HK-2 (cell line): ENCODE measurements at regions not wholly inside any gene's neighbourhood (a gene's known extent, or its start where the extent isn't known, plus 50 kb on each side); places are given as distances from the start of the nearest gene placed in this dataset.
"Not testable (repeated sequence)": the region's sequence is repeated elsewhere in the genome, so short reads cannot be mapped to it uniquely, and the experiment has no call there.

ENCODE experiments used
- DNase-seq: peaks from one replicate; pipeline ENCODE4 v3.0.0-alpha.2; 2018; ENCODE audit not compliant: unreplicated experiment

DNA sequence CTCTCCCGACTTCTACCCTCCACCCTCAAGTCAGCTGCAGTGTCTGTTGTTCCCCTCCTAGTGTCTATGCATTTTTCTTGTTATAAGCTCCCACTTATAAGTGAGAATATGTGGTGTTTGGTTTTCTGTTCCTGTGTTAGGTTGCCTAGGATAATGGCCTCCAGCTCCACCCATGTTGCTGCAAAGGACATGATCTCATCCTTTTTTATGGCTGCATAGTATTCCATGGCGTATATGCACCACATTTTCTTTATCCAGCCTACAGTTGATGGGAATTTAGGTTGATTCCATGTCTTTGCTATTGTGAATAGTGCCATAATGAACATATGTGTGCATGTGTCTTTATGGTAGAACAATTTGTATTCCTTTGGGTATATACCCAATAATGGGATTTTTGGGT lies 80.7 kb downstream of the SPTSSA start:
- DNase-seq: not testable (repeated sequence)

DNA sequence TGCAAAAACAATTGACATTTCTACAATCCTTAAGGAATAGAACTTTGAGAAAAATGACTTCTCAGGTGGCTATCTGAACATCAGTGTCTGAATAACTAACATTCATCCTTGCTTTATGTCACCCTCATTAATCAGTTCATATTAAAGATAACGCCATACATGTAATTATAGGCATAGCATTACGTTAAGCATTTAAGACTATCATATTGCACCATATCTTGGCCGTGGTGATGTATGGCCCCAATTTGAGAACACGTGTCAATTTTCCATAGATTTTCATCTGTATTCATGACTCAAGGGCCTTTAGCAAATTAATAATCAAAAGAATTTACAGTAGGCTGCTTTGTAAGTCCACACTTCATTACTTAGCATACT lies 81.6 kb downstream of the SPTSSA start:
- no peak for DNase-seq

DNA sequence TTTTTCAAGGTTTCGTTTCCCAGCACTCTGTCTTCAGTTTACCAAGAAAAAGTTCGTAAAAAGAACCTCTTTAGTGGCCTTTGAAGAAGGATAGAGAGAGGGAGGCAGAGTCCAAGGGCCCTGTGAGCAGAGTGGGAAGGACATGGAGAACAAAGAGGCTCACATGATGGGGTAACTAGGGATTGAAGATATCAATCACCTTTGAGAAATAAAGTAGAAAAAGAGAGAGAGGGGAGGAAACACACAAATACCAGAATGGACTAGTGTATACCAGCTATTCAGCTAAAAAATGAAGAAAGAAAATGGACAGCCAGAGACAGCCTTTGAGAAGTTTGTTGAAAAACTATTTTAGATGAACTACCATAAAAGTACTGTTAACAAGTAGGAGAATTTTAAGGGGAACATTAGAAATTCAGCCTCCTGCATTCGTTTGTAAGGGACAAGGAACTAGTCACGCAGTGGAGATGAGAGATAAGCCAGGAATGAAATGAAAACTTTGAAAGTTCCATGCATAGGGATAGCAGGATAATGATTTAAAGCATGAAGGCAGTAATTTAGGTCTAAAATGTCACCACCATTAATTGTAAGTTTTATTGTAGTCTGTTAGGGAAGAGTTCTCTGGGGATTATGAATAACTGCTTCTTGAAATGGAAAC lies 82.1 kb downstream of the SPTSSA start:
- DNase-seq: no peak

DNA sequence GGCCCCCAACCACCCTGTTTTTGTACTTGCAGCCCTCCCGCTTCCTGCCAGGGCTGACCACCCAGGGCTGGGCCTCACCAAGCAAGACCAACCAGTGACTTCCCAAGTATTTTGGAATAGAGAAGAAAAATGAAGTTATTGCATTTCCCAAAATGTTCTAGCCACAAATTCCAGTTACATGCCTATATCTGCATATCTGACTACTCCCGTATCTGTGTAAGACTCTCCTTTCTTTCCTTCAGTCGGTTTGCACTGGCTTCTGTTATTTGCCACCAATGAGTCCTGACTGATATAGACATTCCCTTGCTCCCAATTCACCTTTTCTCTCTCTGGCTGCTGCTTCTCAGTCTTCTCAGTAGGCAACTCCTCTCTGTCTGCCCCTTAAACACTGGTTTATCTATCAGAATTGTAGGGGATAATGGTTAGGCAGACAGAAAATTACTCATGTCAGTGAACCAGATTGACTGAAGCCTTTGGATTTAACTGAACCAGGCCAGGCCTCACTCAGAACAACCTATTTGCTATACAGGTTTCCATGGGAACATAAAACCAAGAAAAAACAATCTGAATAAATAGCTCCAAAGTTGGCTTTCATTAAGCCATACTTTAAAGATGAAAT lies 85.3 kb downstream of the SPTSSA start:
- no peak for DNase-seq

DNA sequence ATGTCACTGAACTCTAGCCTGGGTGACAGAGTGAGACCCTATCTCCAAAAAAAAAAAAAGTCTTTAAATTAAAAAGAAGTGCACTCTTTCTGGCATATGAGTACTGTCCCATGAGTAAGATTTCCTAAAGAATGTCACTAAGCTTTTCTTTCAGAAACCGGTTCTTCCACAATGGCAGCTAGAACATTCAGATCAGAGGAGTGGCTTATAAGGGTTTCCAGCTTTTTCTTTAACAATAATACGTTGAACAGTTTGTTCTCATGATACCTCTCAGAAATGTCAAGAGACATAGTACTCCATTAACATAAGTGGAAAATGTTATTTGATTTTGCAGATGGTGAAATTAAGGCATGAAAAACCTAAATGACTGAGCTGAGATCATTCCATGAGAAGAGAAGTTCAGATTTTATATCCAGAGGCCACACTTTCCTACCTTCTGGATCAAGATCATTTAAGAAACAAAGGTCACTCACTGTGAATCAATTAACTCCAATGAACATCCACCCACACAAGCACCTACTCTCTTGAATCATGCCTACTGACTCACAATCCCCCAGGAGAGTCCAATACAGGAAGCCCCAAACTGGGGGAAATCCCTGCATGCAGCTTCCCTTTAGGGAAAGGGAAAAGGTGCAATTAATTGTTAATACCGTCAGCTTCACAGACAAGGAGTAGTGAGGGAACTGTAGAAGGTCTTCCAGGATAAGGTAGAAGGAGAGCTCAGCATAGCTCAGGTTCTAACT lies 86.9 kb downstream of the SPTSSA start:
- no peak for DNase-seq

DNA sequence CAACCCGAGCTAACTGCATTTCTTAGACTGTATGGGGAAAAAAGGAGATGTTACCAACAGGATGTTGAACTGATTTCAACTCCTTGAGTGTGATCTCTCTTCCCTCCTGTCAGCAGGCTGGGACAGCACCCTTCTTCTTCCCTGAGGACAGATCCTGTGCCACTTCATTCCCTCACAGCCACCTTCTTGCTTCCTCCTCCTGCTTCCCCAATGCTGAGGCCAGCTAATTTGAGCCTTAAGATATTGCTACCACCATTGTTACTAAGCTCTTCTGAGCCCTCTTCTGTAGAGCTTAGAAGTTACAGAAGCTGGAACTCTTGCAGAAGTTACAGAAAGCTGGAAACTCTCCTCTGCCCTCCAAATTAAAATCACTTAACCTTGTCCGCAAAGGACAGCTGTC lies 88.8 kb downstream of the SPTSSA start:
- no peak for DNase-seq

DNA sequence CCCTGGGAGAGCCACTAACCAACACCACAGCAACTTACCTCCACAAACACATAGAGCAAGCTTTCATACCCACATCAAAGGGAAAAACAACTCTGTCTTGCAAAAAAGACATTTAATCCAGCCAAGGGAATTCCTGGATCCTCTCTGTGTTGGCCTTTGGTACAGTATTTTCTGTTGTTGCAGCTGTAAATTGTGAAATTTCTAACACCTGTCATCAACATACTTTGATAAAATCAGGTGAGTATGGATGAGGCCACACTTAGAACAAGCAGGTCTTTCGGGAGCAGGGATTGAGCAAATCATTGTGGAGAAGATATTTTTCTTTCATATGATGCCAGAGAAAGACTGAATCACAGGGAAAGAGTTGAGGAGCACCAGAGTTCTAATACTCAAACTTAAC lies 89.3 kb downstream of the SPTSSA start:
- DNase-seq: no peak

DNA sequence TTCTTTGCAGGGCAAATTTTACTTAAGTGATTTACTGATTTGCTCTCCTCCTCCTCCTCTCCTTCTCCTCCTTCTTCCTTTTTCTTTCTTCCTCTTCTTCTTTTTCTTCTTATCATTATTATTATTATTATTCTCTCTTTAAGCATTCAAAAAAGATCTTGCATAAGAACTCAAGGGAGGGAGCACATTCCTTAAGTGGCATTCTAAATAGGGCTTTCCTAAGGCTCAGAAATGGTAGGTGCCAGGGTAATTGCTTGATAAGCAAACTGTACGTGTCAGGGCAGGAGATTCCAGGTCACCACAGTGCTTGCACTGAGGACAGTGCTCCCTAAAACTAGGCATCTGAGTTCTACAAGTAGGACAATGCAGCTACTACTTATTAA lies 92.4 kb downstream of the SPTSSA start:
- no peak for DNase-seq

DNA sequence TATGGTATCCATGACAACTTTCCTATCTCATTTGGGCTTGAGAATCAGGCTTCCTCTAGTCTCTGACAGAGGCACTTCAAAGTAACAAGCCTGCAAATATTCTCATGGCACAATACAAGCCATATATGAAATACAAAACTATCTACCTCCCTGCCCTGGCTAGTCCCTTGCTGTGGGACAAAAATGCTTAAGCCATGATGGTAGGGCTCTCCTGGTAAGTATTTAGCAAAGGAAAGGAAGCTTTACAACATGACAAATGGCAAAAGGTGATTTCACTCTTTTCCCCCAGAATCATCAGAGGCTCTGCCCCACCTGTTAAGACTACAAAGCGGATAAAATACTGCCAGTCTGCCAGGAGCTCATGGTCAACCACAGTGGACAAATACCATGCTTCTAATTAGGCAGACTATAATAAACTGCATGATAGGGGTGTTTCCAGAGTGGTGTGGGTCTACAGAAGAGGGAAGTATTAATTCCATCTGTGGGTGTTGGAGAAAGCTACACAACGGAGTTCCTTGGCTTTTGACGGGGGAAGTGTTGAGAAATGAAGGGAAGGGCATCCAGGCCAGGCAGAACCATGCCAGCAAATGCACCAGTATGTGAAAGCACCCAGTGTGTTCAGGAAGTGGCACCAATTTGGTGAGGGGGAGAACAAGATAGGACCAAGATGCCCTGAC lies 92.9 kb downstream of the SPTSSA start:
- DNase-seq: no peak

DNA sequence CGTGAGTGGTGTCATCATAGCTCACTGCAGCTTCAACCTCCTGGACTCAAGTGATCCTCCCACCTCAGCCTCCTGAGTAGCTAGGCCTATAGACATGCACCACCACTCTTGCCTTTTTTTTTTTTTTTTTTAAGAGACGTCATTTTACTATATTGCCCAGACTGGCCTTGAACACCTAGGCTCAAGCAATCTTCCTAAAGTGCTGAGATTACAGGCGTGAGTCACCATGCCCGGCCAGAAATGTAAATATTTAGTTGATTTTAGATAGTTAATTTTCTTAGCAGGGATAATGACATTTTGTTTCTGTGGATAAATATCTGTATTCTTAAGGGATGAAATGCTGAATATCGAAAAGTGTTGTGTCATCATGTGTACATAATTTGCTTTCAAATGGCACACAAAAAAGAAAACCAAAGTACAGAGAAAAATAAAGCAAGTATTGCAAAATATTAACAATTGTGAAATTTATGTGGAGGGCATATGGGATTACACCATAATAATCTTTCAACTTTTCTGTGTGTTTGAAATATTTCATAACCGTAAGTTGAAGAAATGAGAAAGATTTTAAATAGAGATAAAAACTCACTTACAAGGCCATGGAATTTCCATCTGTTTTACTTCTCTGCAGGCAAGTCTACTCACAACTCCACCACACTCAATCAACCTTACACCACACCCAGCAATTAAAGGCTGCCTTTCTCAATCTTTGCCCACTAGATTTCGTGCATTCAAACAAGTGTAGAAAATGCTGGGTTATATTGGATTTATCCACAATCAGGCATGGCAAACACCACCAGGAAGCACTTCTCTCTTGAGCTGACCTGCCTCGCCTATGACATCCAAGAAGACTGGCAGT lies 93.7 kb downstream of the SPTSSA start:
- DNase-seq: no peak

DNA sequence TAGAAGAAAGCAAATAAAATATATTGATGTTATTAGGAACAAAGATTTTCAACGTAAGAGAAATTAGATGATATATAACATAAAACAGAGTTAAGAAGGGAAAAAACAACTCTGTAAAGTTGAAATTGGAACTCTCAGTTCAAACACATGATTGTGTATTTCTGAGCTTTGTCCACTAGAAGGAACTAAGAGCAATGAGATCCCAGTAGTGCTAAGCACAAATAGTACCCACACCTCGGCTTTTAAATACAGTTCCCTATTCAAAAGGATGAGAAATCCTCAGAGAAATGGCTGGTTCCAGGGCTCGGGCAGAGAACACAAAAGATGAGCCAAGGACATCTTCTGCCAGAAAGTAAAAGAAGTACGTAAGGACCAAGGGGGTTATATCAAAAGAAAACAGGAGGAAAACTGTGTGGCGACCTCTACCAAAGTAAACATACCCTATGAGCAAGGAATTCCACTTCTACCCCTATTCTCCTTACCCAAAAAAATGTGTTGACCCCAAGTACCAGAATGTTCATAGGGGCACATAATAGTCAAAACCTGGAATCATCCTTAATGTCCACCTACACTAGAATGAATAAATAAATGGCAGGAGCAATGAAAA lies 96.6 kb downstream of the SPTSSA start:
- DNase-seq: no peak

DNA sequence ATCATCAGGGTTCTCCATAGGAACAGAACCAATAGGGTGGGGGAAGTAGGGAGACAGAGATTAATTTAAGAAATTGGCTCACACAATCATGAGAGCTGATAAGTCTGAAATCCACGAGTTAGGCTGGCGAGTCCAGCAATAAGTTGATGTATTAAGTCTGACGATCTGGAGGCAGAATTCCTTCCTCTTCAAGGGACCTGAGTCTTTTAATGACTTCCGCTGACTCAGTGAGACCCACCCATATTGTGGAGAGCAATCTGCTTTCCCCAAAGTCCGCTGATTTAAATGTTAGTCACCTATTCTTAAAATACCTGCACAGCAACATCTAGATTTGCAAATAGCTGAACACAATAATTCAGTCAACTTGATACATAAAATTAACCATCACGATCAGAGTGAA lies 97.8 kb downstream of the SPTSSA start:
- DNase-seq: no peak

DNA sequence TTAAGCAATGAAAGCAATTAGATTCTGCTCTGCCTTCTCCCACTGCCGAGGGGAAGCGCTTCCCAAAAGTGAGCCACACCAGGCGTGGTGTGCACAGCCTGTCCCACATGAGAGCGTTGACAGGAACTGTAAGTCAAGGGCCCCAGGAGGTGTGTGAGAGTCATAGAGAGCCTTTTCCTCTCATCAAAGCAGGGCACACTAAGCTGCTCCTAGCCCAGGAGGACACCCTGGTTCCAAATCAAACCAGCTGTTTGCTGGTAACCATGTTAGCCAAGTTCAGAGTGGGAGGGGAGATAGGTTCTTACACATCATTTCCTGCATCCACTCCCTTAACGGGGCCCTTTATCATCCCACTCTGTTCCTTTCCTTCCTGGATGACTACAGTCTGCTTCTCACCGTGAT lies 98.3 kb downstream of the SPTSSA start:
- no peak for DNase-seq

DNA sequence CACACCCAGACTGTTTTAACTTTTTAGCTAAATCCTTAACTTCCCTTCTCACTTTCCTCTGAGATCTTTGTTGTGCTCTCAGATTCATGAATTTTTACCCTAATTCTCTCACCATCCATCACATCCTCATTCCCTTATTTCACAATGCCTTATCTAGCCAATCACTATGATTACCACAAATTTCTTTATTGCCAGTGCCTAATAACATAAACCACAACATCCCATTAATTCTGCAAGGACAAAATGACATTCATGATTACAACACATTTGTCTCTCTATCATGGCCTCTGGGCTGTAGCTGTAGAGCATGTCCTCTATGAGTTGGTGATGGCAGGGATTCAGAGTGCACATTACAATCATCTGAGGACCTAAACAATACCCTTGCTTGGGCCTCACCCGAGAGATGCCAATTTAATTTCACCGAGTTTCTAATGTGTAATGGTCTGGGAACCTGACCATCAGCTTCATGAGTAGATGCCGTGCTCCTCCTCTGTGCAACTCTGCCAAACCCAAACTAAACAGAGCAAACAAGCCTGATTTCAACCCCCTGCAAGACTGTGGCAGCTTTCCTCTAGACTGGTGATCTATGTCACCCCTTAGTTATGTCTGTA lies 99.3 kb downstream of the SPTSSA start:
- no peak for DNase-seq

DNA sequence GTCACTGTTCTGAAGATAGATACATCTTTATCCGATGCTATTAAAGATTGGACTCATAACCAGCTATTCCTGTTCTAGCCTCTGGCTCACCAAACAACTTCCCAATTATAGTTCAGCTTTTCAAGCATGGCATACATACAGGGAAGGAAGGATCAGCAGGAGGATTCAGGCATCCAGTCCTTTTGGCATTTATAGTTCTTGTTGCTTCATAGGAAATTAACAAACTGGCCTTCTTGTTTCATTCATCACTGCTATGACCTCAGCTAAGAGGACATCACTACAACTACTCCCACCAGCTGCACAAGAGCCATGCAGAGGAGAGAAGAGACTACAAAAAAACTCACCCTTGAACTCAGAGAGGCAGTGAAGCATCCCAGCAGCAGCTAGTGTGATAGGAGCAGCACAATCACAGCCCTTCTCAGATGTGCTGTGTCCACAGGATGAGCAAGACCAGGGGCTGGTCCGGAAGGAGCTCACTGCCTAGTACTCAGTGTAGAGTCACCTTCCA lies 100.5 kb downstream of the SPTSSA start:
- no peak for DNase-seq

DNA sequence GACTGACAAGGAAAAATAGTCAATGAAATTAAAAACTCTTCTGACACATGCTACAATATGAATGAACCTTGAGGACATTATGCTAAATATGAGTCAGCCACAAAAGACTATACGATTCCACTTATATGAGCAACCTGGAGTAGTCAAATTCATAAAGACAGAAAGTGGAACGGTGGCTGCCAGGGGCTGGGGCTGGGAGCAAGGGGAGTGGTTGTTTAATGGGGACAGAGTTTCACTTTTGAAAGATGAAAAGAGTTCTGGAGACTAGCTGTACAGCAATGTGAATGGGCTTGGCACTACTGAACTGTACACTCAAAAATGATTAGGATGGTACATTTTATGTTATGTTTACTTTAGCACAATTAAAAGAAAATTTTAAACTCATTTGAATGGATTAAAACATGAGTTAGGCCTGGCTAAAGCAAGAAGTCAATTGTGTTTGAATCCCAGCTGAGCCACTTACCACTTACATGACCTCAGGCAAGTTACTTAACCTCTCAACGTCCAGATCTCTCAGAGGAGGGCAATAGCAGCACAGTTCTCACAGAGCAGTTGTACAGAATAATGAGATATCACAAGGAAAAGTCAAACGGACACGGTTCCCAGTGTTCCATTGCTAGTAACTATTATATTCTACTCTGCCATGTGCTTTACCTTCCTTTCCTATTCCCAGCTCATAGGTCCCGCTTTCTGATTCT lies 102.5 kb downstream of the SPTSSA start:
- no peak for DNase-seq

DNA sequence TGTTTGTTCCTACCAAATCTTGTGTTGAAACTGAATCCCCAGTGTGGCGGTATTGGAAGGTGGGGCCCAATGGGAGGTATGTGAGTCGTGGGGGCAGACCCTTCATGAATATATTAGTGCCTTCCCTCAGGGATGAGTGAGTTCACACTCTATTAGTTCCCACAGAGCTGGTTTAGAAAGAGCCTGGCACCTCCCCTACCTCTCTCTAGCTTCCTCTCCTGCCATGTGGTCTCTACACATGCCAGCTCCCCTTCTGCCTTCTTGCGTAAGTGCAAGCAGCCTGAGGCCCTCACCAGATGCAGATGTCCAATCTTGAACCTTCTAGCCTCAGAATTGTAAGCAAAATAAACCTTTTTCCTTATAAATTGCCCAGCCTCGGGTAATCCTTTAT lies 105.8 kb downstream of the SPTSSA start:
- no peak for DNase-seq

DNA sequence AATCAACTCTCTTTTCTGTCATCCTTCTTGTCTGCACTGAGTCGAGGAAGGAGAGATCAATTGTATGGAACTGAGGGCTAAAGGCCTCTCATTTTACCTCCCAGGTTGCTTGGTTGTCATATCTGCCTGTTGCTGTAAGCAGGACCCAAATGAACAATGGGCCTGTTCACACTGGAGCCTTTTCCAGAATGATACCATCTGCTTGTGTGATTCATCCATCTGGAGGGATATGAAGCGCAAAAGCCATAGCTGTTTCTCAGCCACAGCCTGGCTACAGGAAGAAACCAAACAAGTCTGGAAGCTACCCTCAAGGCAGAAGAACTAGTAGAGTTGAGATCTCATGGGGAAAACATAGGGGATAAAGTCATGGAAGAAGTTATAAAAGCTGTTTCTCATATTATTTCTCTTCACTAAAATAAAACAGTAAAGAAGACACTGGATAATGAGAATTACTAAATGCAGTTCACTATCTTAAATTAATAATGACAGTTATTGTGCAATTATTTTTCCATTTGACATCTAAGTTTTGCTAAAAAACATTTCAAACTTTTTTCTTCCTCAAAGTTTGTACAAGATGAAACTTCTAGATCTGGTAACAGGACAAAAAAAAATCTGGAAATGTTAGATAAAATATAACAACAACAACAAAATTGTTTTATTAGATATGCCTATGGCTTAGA lies 106.3 kb downstream of the SPTSSA start:
- DNase-seq: no peak

DNA sequence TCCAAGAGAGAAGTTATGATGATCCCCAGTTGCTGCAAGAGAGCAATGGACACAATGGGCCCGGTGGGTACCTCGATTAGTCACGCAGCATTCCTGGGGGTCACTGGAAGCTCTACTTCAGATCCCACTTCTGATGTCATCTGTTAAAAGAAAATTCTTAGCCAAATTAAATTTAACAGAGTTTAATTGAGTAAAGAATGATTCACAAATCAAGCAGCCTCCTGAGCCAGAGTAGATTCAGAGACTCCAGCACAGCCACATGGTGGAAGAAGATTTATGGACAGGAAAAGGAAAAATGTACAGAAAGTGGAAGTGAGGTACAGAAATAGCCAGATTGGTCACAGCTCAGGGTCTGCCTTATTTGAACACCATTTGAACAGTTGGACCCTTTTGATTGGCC lies 107.5 kb downstream of the SPTSSA start:
- no peak for DNase-seq

DNA sequence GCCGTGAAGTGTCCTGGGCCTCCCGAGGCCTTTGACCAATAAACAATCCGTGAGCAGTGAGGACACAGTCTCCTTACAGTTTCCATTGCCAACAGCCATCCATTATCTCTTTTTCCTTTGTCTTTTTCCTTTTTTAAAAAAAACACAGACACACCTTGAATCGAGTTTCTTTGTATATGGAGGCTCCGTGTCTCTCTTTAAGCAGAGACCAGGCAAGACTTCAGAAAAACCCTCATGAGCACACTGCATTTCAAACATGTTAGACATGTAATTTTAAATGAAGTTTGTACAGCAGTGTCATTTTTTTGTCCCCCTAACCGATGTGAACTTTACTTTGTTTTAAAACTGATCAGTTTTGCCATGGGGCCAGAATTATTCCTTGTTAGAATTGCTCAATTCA lies 111.1 kb downstream of the SPTSSA start:
- DNase-seq: no peak
